ENCODE measurements at regions not wholly inside any gene's neighbourhood (a gene's known extent, or its start where the extent isn't known, plus 50 kb on each side); places are given as distances from the start of the nearest gene placed in this dataset.

DNA sequence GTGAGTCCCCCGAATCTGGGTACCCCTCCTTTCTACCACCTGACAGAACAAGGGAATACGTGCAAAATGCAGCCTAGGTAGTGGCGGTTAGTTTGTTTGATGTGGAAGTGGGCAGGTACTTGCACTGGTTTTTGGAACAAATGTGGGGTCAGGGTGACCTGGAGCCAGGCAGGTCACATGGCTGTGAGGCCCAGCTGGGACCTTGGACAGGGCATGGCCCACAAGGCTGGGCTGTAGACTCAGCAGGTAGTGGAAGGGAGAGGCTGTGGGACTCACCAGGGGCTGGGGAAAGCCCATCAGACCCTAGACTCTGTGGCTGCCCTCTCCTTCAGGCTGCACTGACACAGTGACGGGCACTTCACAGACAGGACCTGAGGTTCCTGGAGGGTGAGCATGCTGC, 159.9 kb upstream of the ADCY1 start:
- no peak for TF ChIP-seq POLR2AphosphoS5 (IDR thresholded peaks at IDR 0.05)
- TF ChIP-seq, protein P1, sequence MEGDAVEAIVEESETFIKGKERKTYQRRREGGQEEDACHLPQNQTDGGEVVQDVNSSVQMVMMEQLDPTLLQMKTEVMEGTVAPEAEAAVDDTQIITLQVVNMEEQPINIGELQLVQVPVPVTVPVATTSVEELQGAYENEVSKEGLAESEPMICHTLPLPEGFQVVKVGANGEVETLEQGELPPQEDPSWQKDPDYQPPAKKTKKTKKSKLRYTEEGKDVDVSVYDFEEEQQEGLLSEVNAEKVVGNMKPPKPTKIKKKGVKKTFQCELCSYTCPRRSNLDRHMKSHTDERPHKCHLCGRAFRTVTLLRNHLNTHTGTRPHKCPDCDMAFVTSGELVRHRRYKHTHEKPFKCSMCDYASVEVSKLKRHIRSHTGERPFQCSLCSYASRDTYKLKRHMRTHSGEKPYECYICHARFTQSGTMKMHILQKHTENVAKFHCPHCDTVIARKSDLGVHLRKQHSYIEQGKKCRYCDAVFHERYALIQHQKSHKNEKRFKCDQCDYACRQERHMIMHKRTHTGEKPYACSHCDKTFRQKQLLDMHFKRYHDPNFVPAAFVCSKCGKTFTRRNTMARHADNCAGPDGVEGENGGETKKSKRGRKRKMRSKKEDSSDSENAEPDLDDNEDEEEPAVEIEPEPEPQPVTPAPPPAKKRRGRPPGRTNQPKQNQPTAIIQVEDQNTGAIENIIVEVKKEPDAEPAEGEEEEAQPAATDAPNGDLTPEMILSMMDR (IDR thresholded peaks at IDR 0.05), result no peak

Data from gastroesophageal sphincter (tissue), 3 donors.